ENCODE measurements at regions not wholly inside any gene's neighbourhood (a gene's known extent, or its start where the extent isn't known, plus 50 kb on each side); places are given as distances from the start of the nearest gene placed in this dataset.

DNA sequence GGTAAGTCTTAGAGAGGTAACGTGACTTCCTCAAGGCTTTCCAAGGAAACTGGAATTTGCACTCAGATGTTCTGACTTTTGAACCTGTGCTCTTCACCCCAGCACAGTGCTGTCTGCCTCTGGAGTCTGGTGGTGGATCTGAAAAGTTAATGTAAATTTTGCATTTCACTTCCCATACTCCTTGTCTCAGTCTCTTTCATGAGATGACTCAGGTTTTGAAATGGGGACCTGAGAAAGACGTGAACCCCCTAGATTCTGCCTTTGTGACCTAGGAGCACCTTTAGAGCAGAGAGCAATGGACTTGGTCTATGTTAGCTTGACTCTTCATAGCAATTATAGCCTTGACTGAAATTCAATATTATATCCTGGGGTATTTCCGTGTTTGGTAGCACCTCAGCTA is 223.0 kb downstream of the QKI start:
- no peak for TF ChIP-seq ELK1 (IDR thresholded peaks at IDR 0.05; ENCODE audit: borderline replicate concordance, low read depth, low read length)
- TF ChIP-seq USF2 (IDR thresholded peaks at IDR 0.05; ENCODE audit: low read depth, low read length): no peak
- TF ChIP-seq BHLHE40 (IDR thresholded peaks at IDR 0.05; ENCODE audit: low read depth, low read length): no peak
- TF ChIP-seq, protein P1, sequence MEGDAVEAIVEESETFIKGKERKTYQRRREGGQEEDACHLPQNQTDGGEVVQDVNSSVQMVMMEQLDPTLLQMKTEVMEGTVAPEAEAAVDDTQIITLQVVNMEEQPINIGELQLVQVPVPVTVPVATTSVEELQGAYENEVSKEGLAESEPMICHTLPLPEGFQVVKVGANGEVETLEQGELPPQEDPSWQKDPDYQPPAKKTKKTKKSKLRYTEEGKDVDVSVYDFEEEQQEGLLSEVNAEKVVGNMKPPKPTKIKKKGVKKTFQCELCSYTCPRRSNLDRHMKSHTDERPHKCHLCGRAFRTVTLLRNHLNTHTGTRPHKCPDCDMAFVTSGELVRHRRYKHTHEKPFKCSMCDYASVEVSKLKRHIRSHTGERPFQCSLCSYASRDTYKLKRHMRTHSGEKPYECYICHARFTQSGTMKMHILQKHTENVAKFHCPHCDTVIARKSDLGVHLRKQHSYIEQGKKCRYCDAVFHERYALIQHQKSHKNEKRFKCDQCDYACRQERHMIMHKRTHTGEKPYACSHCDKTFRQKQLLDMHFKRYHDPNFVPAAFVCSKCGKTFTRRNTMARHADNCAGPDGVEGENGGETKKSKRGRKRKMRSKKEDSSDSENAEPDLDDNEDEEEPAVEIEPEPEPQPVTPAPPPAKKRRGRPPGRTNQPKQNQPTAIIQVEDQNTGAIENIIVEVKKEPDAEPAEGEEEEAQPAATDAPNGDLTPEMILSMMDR (conservative IDR thresholded peaks at IDR 0.05; ENCODE audit: low read depth, low read length): no peak
- no peak for TF ChIP-seq FOS (IDR thresholded peaks at IDR 0.05; ENCODE audit: low read depth, low read length)
- TF ChIP-seq RAD21 (IDR thresholded peaks at IDR 0.05; ENCODE audit: low read length): no peak
- TF ChIP-seq MXI1 (IDR thresholded peaks at IDR 0.05; ENCODE audit: borderline replicate concordance, low read depth, low read length): no peak
- TF ChIP-seq RFX5 (IDR thresholded peaks at IDR 0.05; ENCODE audit: low read depth, low read length): no peak
- TF ChIP-seq NFE2L2 (IDR thresholded peaks at IDR 0.05; ENCODE audit: low read depth, low read length): no peak
- TF ChIP-seq SMC3 (IDR thresholded peaks at IDR 0.05; ENCODE audit: low read depth, low read length): no peak
- TF ChIP-seq POLR2A (IDR thresholded peaks at IDR 0.05; ENCODE audit: low read depth, low read length): no peak
- no peak for TF ChIP-seq RCOR1 (IDR thresholded peaks at IDR 0.05; ENCODE audit: insufficient replicate concordance, low read length)
- TF ChIP-seq MAZ (IDR thresholded peaks at IDR 0.05; ENCODE audit: borderline replicate concordance, low read depth, low read length): no peak
- no peak for TF ChIP-seq CHD1 (IDR thresholded peaks at IDR 0.05; ENCODE audit: low read depth, low read length)
- no peak for TF ChIP-seq MAFK (IDR thresholded peaks at IDR 0.05; ENCODE audit: low read depth, low read length)
- H3K23ac ChIP-seq (ENCODE audit: low read depth, low read length): no peak overlapping the region
- H3K4ac ChIP-seq (ENCODE audit: low read depth, low read length): no peak overlapping the region
- no peaks in the 10 kb centered on the region for H3K36me3 ChIP-seq (ENCODE audit: control insufficient read depth, insufficient read depth, low read length)
- no peaks in the 10 kb centered on the region for H3K4me1 ChIP-seq (ENCODE audit: control insufficient read depth, insufficient read depth, low read length)
- H3K9me1 ChIP-seq (ENCODE audit: insufficient read depth, low read length): no peaks in the 10 kb centered on the region
- no peak overlapping the region for H3K4me2 ChIP-seq (ENCODE audit: low read depth, low read length)
- intact Hi-C loops (cut with micrococcal nuclease) (no loop called here), dilution Hi-C loops (cut with HindIII; ENCODE audit: low sequenced_read_pairs, unreplicated experiment) (no loop called here), in situ Hi-C loops (cut with MboI; ENCODE audit: low sequenced_read_pairs) (no loop called here)
- H3K18ac ChIP-seq (ENCODE audit: low read depth, low read length): no peak overlapping the region
- H3K27me3 ChIP-seq (ENCODE audit: control insufficient read depth, insufficient read depth, low read length): no peaks in the 10 kb centered on the region; the same call in none of the 2 replicates
- H2AK5ac ChIP-seq (ENCODE audit: low read depth, low read length): no peak overlapping the region
- no peak overlapping the region for H2AK9ac ChIP-seq (replicated peaks; ENCODE audit: low read depth, low read length, poor library complexity)
- H3K27ac ChIP-seq (ENCODE audit: insufficient read depth, low read length): no peak overlapping the region
- H3K9ac ChIP-seq (ENCODE audit: low read depth, low read length): no peak overlapping the region
- H4K91ac ChIP-seq (ENCODE audit: insufficient read depth, low read depth, low read length): no peak overlapping the region
- H4K8ac ChIP-seq (ENCODE audit: low read depth in 2 of 2, low read length in 2 of 2): no peak overlapping the region
- ATAC-seq (ENCODE audit: low read depth) (no peak), DNase-seq (no peak)
- no peaks in the 10 kb centered on the region for H3K79me1 ChIP-seq (ENCODE audit: low read depth in 1 of 2, low read length in 2 of 2)
- no peak overlapping the region for H2BK20ac ChIP-seq (ENCODE audit: low read depth, low read length)
- ChIA-PET POLR2A (ENCODE audit: unreplicated experiment) (no interaction called here), CTCF (no interaction called here)
- no peak overlapping the region for H4K5ac ChIP-seq (ENCODE audit: low read depth, low read length)
- no peak overlapping the region for H2BK15ac ChIP-seq (ENCODE audit: low read depth, low read length)
- H2BK5ac ChIP-seq (ENCODE audit: low read depth, low read length, poor library complexity, severe bottlenecking): no peak overlapping the region
- BruUV-seq (replicated peaks): no TSS peak
- H3K4me3 ChIP-seq (ENCODE audit: insufficient read depth, low read depth, low read length): no peak overlapping the region
- H4K20me1 ChIP-seq (ENCODE audit: insufficient read depth, low read length): no peaks in the 10 kb centered on the region
- no peak overlapping the region for H3K14ac ChIP-seq (replicated peaks; ENCODE audit: low read depth, low read length)
- no peak overlapping the region for H2AFZ ChIP-seq (replicated peaks; ENCODE audit: low read length, poor library complexity)
- H3K56ac ChIP-seq (ENCODE audit: extremely low read depth, insufficient read depth, low read length): no peak overlapping the region
- WGBS, 2 experiments (ENCODE audit: extremely low coverage in 2 of 2, insufficient read length in 1 of 2): no CpG with 5 or more reads among the region's 3 CpGs
- H2BK120ac ChIP-seq (ENCODE audit: low read depth, low read length): no peak overlapping the region
- peaks cover 2% of the 10 kb centered on the region; the same call in 1 of the 2 replicates for H3K9me3 ChIP-seq (ENCODE audit: control insufficient read depth, insufficient read depth, low read length)

Data from IMR-90 (cell line).